Karpas-422 (cell line): ENCODE measurements at regions not wholly inside any gene's neighbourhood (a gene's known extent, or its start where the extent isn't known, plus 50 kb on each side); places are given as distances from the start of the nearest gene placed in this dataset.

Source experiments
- DNase-seq: peaks from one replicate; pipeline ENCODE4 v3.0.0-alpha.2; 2015
- H2AFZ ChIP-seq: fragments of 200-600 bp; sonication (generic); 2 replicates; pipeline ENCODE4 v1.6.1; 2014; ENCODE audit warnings: antibody characterized with exemption, low read length, mixed read lengths
- H3K27ac ChIP-seq: fragments of 200-600 bp; sonication (generic); 2 replicates; pipeline ENCODE4 v1.5.1; 2014; ENCODE audit warnings: mild to moderate bottlenecking, low read length, moderate library complexity
- H3K27me3 ChIP-seq: fragments of 200-600 bp; sonication (generic); 2 replicates; pipeline ENCODE4 v1.6.1; 2014; ENCODE audit warnings: low read length, mixed read lengths
- H3K36me3 ChIP-seq: fragments of 200-600 bp; sonication (generic); 2 replicates; pipeline ENCODE4 v1.6.1; 2014; ENCODE audit warnings: low read length, mixed read lengths; ENCODE audit not compliant: insufficient read depth
- H3K4me1 ChIP-seq: fragments of 200-600 bp; sonication (generic); 2 replicates; pipeline ENCODE4 v1.6.1; 2014; ENCODE audit warnings: mild to moderate bottlenecking, low read length, mixed read lengths
- H3K4me2 ChIP-seq: fragments of 200-600 bp; sonication (generic); 2 replicates; pipeline ENCODE4 v1.6.1; 2014; ENCODE audit warnings: low read length, low read depth, mild to moderate bottlenecking; ENCODE audit not compliant: poor library complexity, severe bottlenecking
- H3K4me3 ChIP-seq: fragments of 200-600 bp; sonication (generic); 2 replicates; pipeline ENCODE4 v1.5.1; 2014; ENCODE audit warnings: mild to moderate bottlenecking, antibody characterized with exemption, low read length, mixed read lengths
- H3K79me2 ChIP-seq: fragments of 200-600 bp; sonication (generic); 2 replicates; pipeline ENCODE4 v1.6.1; 2014; ENCODE audit warnings: mild to moderate bottlenecking, low read length, mixed read lengths
- H3K9ac ChIP-seq: fragments of 200-600 bp; sonication (generic); 2 replicates; pipeline ENCODE4 v1.6.0; 2014; ENCODE audit warnings: low read length
- H3K9me2 ChIP-seq: fragments of 200-600 bp; sonication (generic), shearing (Covaris generic); replicated peaks from 2 replicates; pipeline ENCODE4 v1.6.0; 2014; ENCODE audit warnings: mild to moderate bottlenecking, low read length, moderate library complexity; ENCODE audit not compliant: insufficient read depth
- H3K9me3 ChIP-seq: fragments of 300-700, 200-600 bp; sonication (generic); 2 replicates; pipeline ENCODE4 v1.6.1; 2014; ENCODE audit warnings: low read length, mixed read lengths
- H4K20me1 ChIP-seq: fragments of 200-600 bp; sonication (generic); 2 replicates; pipeline ENCODE4 v1.6.1; 2014; ENCODE audit warnings: mild to moderate bottlenecking, antibody characterized with exemption, low read length, low read depth; ENCODE audit not compliant: insufficient read depth

GRCh38 chr1:238592621-238593020 lies 701.9 kb upstream of the ZP4 start:
- Histone ChIP-seq H3K4me3 (no peak overlapping the region), H4K20me1 (no peaks in the 10 kb centered on the region), H3K9me2 (no peaks in the 10 kb centered on the region), H3K36me3 (no peaks in the 10 kb centered on the region), H3K4me1 (no peaks in the 10 kb centered on the region), H3K27me3 (no peaks in the 10 kb centered on the region), H3K9me3 (peaks cover 31% of the 10 kb centered on the region), H3K27ac (no peak overlapping the region), H3K4me2 (no peak overlapping the region), H2AFZ (no peak overlapping the region), H3K9ac (no peak overlapping the region), H3K79me2 (no peaks in the 10 kb centered on the region)
- no peak for DNase-seq

DNA sequence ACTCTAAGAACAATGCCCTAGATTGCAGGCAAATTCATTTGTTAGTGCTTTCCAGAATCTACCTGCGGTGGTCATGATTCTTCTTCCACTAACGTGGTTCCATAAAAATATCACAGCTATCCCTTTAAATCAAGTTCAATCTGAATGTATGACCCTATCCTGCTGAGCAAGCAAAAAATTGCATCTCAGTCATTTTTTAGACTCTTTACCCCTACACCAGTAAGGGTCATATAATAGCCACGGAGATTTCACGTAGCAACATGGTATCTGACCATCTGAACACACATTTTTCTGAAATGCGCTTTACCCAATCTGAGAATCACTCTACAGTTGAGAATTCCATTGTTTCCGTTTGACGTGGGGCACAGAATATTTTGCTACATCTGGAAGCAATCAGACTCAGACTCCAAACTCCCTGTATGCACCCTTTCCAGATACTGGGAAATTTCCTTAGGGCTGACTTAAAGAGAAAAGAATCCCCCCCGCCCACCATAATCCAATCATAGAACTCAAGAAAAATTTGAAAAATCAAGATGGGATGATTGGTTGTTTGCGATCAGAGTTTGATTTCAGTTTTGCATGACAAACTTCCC lies 699.2 kb upstream of the ZP4 start:
- Histone ChIP-seq H3K9ac (no peak overlapping the region), H3K9me3 (peaks cover 33% of the 10 kb centered on the region), H3K4me2 (no peak overlapping the region), H4K20me1 (no peaks in the 10 kb centered on the region), H3K79me2 (no peaks in the 10 kb centered on the region), H2AFZ (no peak overlapping the region), H3K4me1 (no peaks in the 10 kb centered on the region), H3K4me3 (0 out of 2 replicates have a peak overlapping the region, but pooled peaks have one; percentile 22), H3K27me3 (no peaks in the 10 kb centered on the region), H3K9me2 (no peaks in the 10 kb centered on the region), H3K36me3 (no peaks in the 10 kb centered on the region), H3K27ac (no peak overlapping the region)
- no peak for DNase-seq

- Histone ChIP-seq H3K9me3 (peaks cover 35% of the 10 kb centered on the region), H3K9ac (no peak overlapping the region), H3K4me3 (no peak overlapping the region), H3K36me3 (no peaks in the 10 kb centered on the region), H2AFZ (no peak overlapping the region), H3K9me2 (no peaks in the 10 kb centered on the region), H3K4me2 (no peak overlapping the region), H4K20me1 (no peaks in the 10 kb centered on the region), H3K4me1 (no peaks in the 10 kb centered on the region), H3K79me2 (no peaks in the 10 kb centered on the region), H3K27ac (no peak overlapping the region), H3K27me3 (no peaks in the 10 kb centered on the region)
- no peak for DNase-seq
These were observed 692.1 kb upstream of the ZP4 start for GRCh38 chr1:238582816-238583215.

GRCh38 chr1:238581332-238581731 lies 690.6 kb upstream of the ZP4 start:
- no peak overlapping the region for H2AFZ ChIP-seq
- no peak overlapping the region for H3K4me2 ChIP-seq
- no peaks in the 10 kb centered on the region for H3K36me3 ChIP-seq
- no peaks in the 10 kb centered on the region for H4K20me1 ChIP-seq
- DNase-seq, result no peak
- H3K9me2 ChIP-seq, result no peaks in the 10 kb centered on the region
- H3K9me3 ChIP-seq, result peaks cover 37% of the 10 kb centered on the region
- H3K27me3 ChIP-seq, result no peaks in the 10 kb centered on the region
- H3K4me1 ChIP-seq, result no peaks in the 10 kb centered on the region
- no peak overlapping the region for H3K27ac ChIP-seq
- no peak overlapping the region for H3K9ac ChIP-seq
- H3K4me3 ChIP-seq, result no peak overlapping the region
- H3K79me2 ChIP-seq, result no peaks in the 10 kb centered on the region

GRCh38 chr1:238568735-238569134 lies 678.0 kb upstream of the ZP4 start:
- H3K4me3 ChIP-seq, result no peak overlapping the region
- no peak overlapping the region for H3K9ac ChIP-seq
- no peaks in the 10 kb centered on the region for H3K36me3 ChIP-seq
- no peak for DNase-seq
- H3K4me1 ChIP-seq, result no peaks in the 10 kb centered on the region
- H3K79me2 ChIP-seq, result no peaks in the 10 kb centered on the region
- no peaks in the 10 kb centered on the region for H3K27me3 ChIP-seq
- H3K9me2 ChIP-seq, result no peaks in the 10 kb centered on the region
- no peak overlapping the region for H3K4me2 ChIP-seq
- peaks cover 14% of the 10 kb centered on the region for H3K9me3 ChIP-seq
- H4K20me1 ChIP-seq, result no peaks in the 10 kb centered on the region
- no peak overlapping the region for H3K27ac ChIP-seq
- no peak overlapping the region for H2AFZ ChIP-seq

DNA sequence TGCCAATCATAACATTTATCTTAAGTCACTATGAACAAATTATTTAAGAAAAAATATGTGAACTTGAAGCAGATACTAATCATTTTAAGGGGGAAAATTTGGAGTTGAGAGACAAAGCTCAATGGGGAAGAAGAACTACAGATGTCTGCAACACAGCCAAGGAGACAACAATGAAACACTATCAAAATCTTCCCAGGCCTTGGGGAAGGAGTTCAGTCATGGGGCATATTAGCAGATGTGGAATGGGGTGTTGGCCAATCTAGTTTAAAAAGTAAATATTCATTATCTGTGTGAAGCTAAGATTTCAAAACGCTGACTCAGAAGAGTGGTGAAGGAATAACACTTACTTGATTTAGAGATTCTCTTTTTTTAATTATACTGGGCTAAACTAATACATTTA lies 671.6 kb upstream of the ZP4 start:
- Histone ChIP-seq H3K9me2 (no peaks in the 10 kb centered on the region), H3K4me1 (no peaks in the 10 kb centered on the region), H3K9ac (no peak overlapping the region), H4K20me1 (no peaks in the 10 kb centered on the region), H3K27me3 (no peaks in the 10 kb centered on the region), H3K36me3 (no peaks in the 10 kb centered on the region), H3K79me2 (no peaks in the 10 kb centered on the region), H3K27ac (no peak overlapping the region), H2AFZ (no peak overlapping the region), H3K4me2 (no peak overlapping the region), H3K4me3 (no peak overlapping the region), H3K9me3 (peaks cover 23% of the 10 kb centered on the region)
- DNase-seq, result no peak

- no peaks in the 10 kb centered on the region for H3K79me2 ChIP-seq
- H3K9ac ChIP-seq, result no peak overlapping the region
- no peak overlapping the region for H3K4me3 ChIP-seq
- H3K4me2 ChIP-seq, result no peak overlapping the region
- H3K27me3 ChIP-seq, result no peaks in the 10 kb centered on the region
- H3K9me2 ChIP-seq, result no peaks in the 10 kb centered on the region
- H3K4me1 ChIP-seq, result no peaks in the 10 kb centered on the region
- no peak for DNase-seq
- H4K20me1 ChIP-seq, result no peaks in the 10 kb centered on the region
- no peaks in the 10 kb centered on the region for H3K36me3 ChIP-seq
- H2AFZ ChIP-seq, result no peak overlapping the region
- no peak overlapping the region for H3K27ac ChIP-seq
- peaks cover 21% of the 10 kb centered on the region for H3K9me3 ChIP-seq
These were observed 668.0 kb upstream of the ZP4 start for GRCh38 chr1:238558746-238559145.

GRCh38 chr1:238558156-238558555 lies 667.4 kb upstream of the ZP4 start:
- Histone ChIP-seq H3K9me2 (no peaks in the 10 kb centered on the region), H3K79me2 (no peaks in the 10 kb centered on the region), H3K4me2 (no peak overlapping the region), H3K4me3 (no peak overlapping the region), H2AFZ (no peak overlapping the region), H4K20me1 (no peaks in the 10 kb centered on the region), H3K9me3 (peaks cover 21% of the 10 kb centered on the region), H3K4me1 (no peaks in the 10 kb centered on the region), H3K9ac (no peak overlapping the region), H3K27ac (no peak overlapping the region), H3K27me3 (no peaks in the 10 kb centered on the region), H3K36me3 (no peaks in the 10 kb centered on the region)
- no peak for DNase-seq

- no peak overlapping the region for H3K9ac ChIP-seq
- H3K36me3 ChIP-seq, result no peaks in the 10 kb centered on the region
- DNase-seq, result no peak
- H2AFZ ChIP-seq, result no peak overlapping the region
- H3K9me2 ChIP-seq, result no peaks in the 10 kb centered on the region
- H3K4me2 ChIP-seq, result no peak overlapping the region
- peaks cover 18% of the 10 kb centered on the region for H3K9me3 ChIP-seq
- no peaks in the 10 kb centered on the region for H3K27me3 ChIP-seq
- no peaks in the 10 kb centered on the region for H3K4me1 ChIP-seq
- H3K4me3 ChIP-seq, result no peak overlapping the region
- H3K27ac ChIP-seq, result no peak overlapping the region
- no peaks in the 10 kb centered on the region for H3K79me2 ChIP-seq
- no peaks in the 10 kb centered on the region for H4K20me1 ChIP-seq
These were observed 661.5 kb upstream of the ZP4 start for GRCh38 chr1:238552271-238552670.
